Eye (tissue), 1 donor: ENCODE measurements at regions not wholly inside any gene's neighbourhood (a gene's known extent, or its start where the extent isn't known, plus 50 kb on each side); places are given as distances from the start of the nearest gene placed in this dataset.

Experiments used
- DNase-seq: peaks from one replicate; pipeline ENCODE4 v3.0.0-alpha.2; 2015

DNA sequence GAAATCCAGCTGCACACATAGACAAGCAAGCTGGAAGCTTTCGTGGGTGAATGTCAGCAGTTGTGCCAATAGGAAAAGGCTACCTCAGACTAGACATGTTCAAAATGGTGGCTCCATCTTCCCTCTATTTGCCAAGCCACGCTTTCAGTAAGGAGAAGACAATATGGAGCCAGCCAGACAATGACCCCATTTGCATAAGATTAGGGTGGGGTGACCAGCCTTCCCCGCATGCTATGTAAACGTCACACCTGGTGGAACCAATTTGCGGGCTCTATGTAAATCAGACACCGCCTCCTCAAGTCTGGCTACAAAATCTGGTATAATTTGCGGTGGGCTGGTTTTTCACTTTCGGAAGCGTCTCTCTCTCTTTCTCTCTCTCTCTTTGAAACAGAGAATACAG lies 297.4 kb upstream of the PCDH15 start:
- no peak for DNase-seq

DNA sequence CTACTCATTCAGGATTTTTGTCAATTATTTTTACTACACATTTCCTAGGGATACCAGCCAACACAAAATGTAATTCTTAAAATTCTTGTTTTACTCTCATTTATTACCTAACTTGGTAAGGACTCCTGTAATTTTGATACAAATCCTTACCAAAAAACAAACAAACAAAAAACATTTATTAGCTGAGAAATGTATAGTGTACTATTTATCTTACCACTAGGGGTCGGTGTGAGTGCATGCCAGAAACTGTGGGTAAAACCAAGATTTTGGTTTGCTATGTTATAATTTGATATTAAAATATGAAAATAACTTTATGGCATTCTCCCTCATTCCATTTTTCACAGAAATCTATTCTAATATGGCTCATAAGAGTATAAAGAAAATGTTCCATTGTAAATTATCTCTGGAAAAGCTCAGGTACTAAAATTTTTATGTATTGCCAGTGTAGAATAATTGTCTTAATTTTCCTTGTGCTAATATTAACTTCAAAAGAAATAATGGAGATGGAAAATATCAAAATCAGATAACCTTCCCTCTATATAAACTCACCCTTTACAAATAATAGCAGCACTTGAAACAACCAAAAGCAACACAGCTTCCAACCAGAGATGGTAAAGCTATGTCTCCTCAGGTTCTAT lies 290.8 kb upstream of the PCDH15 start:
- peak; percentile 52 for DNase-seq

DNA sequence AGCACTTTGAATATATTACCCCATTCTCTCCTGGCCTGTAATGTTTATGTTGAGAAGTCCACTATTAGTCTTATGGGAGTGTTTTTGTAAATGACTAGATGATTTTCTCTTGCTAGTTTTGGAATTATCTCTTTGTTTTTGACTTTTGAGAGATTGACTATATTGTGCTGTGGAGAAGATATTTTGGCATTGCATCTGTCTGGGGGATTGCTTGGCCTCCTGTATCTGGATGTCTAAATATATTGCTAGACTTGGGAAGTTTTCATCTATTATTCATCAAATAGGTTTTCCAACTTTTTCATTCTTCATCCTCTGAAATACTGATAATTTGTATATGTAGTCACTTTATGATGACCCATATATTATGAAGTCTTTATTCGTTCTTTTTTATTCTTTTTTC lies 277.1 kb upstream of the PCDH15 start:
- no peak for DNase-seq

DNA sequence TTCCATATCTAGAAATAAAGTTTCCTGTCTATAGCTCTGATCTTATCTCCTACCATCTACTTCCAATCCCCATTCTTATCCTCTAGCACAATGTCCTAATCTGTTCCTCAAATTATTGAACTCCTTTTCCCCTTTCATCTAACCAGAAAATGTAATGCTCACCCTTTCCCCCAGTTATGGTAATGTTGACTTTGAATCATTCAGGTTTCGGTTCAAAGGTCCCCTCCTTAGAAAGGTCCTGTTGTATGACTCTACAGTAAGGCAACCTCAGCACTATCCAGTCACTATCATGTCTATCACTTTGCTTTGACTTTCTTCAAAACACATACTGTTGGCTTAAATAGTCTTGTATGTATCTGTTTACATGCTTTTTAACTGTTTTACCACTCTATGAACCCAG lies 264.2 kb upstream of the PCDH15 start:
- no peak for DNase-seq

DNA sequence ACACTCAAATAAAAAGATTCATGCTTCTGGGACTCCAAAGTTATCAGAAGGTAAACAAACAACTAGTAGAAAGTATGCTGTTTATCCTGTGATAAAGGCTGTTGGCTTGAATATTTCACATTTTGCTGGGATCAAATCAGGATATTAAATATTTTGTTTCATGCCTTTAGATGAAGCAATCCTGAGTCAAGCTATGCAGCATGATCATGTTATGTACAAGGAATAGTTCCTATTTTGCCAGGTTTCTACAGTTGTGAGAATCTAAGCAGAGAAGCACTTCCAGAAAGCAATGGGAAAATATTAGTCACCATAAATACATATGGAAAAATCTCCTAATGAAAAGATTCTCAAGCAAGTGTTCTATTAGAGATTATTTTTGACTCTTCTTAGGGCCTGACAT lies 262.8 kb upstream of the PCDH15 start:
- DNase-seq: no peak

DNA sequence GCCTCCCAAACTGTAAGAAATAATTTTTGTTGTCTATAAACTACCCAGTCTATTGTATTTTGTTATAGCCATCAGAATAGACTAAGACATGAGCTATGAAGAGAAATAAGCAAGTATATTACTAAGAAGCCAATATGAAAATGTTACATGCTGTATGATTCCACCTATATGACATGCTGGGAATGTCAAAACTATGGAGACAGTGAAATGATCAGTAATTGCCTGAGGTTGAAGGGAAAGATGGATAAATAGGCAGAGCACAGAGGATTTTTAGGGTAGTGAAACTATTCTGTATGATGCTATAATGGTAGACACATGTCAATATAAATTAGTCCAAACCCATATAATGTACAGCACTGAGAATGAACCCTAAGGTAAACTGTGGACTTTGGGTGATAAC lies 261.3 kb upstream of the PCDH15 start:
- no peak for DNase-seq

DNA sequence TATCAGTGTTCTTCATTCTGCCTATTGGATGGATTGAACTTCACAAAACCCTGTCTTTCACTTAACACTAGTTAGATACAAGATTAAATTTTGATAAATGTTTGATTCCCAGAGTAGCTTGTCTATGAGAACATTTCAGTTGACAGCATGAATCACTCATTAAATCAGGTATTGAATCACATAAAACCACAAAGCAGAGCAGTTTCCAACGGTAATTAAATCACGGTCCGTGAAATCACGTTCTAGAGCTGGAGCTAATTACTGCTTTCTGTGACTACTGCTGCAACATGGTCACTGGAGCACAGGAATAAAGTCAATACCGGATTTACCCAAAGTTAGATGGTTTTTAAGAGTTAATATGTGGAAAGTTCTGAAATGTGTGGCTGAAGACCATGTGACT lies 257.8 kb upstream of the PCDH15 start:
- no peak for DNase-seq

DNA sequence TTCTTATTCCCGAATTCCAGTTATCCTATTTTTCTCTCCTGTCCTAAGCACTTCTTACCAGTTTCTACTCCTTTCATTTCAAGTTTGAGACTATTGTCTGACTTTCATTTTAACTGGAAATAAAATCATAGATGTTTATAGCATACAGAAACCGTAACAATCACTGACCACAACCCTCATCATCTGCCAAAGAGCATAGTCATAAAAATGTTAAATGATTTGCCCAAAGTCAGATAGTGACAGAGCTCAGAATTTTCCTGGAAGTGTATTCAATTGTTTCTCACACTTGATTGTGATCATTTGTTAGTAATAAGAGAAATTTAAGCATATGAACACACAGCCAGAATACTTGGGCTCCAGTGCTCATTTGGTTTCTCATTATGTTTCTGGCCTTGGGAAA lies 250.5 kb upstream of the PCDH15 start:
- no peak for DNase-seq

DNA sequence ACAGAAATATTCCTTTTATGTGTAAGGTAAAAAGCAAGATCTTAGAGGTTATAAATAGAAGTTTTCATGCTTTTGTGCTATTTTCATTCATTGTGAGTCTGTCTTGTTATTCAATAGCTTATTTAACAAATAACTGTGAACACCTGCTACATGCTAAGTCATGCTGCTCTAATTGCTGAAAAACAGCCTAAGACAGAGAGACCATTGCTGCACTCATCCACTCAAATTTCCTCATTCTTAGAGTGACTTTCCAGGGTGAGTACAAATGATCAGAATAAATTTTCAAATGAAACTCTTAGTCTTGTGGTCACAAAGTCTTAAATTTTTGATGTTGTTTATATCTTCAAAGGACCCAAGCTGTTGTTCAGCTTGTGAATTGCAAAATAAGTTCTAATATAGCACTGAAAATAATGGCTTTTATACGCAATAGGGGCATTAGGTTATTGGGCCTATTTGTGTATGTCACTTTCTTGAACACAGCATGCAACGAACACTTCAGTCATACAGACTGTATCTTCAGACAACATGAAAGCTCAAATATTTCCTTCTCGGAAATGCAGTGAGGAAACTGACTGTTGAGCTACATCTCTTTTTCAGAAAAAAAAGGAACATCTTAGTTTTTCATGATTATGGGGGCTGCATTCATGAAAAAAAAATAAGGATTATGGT lies 247.9 kb upstream of the PCDH15 start:
- DNase-seq: peak; percentile 8

DNA sequence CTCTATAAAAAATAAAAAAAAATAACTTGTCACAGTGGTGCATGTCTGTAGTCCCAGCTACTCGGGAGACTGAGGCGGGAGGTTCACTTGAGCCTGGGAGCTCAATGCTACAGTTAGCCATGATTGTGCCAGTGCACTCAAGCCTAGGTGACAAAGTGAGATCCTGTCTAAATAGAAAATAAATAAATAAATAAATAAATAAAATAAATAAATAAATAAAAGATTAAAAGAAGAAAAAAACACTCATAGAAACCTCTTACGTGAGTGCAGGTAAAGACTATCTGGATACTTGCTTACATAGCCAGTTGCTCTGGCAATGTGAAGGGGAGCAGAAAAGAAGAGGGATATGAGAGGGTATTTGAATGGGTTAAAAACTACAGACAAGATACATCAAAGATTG lies 242.5 kb upstream of the PCDH15 start:
- no peak for DNase-seq

DNA sequence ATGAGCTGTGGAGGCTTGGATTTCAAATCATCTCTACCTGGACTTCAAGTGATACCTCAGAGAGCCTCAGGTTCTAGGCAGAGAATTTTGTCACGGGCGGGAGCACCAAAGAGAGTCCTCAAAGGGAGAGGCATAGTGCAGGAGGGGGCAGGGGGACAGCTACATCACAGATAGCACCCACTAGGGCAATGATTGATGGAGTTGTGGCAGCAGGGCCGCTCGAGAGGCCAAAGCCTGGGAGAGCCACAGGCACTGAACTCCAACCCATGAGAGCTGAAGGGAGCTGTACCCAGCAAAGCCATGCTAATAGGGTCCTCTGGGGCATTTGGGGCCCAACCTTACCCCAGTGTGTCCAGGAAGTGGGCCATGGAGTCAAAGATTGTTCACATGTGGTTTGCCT lies 232.0 kb upstream of the PCDH15 start:
- DNase-seq: no peak

DNA sequence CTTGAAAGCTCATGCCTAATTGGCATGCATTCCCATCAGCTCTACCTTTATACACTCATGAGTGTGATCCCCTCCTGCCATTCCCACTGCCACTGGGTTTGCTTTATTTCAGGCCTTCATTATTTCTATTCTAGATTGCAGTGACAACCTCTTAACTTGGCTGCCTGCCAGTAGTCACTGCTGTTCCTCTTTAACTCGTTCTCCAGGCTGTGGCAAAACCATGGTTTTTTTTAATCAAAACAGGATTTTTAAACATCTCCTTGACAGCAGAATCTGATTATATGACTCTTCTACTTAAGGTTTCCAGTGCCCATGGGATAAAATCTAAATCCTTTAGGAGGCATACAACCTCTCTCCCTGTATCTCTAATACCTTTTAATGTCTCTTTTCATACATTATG lies 223.7 kb upstream of the PCDH15 start:
- DNase-seq: peak; percentile 41

DNA sequence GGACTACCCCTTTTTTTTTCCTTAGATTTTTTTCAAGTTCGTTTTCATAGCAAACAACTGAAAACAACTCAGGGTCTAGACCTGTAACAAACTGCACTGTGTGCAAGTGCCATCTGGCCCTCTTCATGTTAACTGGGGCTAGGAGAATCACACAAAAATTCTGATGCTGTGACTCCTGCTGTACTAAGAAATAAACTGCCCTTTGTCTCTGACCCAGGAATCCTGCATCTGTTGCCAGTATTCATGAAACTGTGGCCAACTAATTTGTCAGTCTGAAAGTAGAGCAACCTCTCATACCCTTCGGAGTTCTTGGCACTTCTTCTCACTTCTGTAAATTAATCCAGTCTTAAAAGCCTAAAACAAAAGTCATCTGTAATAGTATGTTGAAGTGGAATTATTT lies 218.4 kb upstream of the PCDH15 start:
- DNase-seq: peak; percentile 24

DNA sequence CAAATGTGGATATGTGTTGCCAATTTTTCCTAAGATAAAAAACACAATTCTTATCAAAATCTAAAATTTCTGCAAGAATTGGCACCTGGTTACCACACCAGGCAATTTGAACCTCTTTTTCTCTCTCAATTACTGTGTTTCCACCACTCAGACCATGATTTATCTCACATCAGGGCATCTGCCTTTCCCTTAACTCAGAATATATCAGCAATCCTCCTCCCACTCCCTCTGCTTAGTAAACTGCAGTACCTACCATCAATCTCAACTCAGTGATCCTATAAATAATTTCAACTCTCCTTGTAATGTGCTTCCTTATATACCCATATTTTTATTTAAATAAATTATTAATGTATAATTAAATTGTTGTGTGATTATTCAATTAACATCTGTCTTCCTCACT lies 212.3 kb upstream of the PCDH15 start:
- DNase-seq: no peak

DNA sequence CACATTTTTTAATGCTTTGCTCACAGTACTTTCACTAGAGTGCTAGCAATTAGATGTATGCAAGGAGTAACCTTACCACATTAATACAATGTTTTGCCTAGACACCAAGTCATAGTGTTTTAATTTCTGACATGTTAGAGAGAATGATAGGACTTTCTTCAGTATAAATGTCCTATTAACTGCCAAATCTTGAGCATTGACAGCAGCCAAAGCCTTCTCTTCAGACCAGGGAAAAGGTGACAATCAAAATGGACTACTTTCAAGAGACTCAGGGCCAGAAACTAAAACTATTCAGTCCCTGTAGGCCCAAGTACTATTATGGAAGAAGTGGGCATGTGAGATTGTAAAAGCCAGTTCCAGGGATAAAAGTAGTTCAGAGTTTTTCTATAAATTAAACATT lies 201.4 kb upstream of the PCDH15 start:
- DNase-seq: no peak

DNA sequence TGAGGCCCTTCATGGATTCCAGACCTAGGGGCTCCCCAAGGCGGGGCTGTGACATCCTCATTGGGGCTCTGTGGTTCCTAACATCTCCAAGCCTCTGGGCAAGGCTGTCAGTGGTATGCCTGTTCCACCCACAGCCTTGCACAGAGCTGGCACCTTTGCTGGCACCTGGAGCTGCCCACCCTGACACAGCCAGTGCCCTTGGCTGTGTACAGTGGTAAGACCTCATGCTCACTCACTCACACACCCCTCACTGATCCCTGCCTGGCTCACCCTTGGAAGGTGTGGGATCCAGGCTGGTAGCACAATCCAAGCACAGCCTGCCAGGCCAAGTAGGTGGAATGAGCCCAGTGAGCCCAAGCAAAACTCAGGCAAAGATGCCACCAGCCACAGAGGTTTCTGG lies 200.4 kb upstream of the PCDH15 start:
- no peak for DNase-seq

DNA sequence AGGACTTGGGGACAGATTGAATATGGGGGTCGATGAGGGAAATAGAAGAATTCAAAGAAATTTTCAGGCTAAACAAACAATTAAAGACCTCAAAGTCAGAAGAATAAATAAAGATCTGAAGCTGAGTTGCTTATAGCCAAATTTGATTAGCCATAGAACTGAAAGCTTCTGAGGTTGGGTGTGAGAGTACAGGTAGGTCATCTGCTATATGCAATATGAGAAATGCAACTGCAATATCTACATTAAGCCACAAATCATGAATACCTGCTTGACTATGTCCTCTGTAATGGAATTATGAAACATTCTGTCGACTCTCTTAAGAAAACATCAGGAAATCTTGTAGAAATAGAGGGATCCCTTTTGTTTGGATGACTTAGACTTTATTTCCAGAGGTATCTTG lies 192.1 kb upstream of the PCDH15 start:
- no peak for DNase-seq

DNA sequence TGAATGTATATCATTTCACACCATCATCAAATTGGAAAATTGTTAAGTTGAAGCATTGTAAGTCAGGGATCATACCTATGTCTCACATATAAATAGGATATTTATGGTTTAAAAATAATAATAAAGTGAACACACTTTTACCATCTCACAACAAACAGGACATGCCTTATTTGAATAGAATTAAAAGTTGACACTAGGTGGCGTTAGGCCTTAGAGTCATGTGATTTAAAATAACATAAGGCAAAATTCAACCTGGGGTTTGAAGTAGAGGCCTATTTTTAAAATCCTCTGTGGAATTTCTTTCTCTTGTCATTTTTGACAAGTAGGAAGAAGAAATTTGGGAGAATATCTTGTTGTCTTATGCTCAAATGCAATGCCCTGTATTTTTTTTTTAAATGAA lies 184.7 kb upstream of the PCDH15 start:
- DNase-seq: peak; percentile 14

DNA sequence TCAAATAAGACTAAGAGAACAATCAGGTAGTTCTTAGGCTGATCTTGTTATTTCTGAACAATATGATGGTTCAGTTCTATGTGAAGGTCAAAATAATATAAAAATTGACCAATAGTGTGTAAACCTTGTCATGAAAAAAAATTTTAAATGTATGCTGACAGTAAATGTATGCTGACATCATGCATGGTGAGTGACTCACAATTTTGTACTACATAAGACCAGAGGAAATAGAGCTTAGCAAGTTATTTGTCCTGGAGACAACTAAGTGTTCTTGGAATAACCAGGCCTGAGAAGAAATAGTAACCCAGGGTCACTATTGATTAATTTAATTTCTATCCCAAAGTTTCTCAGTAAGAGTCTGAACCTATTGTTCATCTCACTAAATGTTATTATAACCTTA lies 182.2 kb upstream of the PCDH15 start:
- no peak for DNase-seq

DNA sequence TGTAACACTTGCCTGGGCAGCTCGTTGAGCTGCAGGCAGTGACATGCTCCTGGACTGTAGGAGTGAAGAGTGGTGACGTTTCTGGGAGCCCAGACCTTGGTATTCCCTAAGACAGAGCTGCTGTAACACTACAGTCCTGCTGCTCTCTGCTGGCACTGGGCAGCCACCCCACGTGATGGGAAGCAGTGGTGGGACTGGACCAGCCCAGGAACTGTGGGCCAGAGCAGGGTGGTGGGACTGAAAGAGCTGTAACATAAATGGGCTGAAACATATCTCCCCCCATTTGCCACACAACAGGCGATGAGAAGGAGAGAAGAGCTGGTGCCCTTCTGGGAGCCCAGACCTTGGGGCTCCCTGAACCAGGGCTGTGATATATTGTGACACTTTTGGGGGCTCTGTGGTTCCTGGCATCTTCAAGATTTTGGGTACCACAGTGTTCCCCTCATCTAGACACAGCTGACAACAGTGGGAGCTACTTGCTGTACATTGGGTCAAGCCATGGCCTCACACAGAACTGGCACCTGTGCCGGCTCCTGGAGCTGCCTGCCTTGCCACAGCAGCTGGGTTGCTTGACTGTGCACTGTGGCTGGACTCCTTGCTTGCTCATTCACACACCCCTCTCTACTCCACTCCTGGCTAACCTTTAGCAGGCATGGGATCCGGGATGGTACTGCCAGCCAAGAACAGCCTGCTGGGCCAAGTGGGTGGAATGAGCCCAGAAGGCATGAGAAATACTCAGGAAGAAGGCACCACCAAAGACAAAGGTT lies 161.3 kb upstream of the PCDH15 start:
- no peak for DNase-seq

DNA sequence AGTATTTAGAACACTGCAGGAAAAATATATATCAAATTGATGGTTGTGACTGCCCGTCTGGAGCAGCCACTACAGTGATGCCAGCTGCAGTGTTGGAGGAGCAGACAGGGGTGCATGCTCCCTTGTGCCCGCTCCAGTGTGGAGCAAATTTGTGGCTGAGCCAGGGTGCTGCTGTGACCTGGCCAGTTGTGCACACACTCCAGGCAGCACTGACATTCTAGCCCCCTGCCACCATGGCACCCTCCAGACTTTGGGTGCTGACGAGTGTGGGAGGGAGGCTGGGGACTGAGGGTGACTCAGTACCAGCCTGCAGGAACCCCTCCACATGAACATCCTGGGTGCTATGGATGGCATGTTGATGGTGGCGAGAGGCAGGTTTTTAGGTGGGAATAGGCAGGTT lies 160.0 kb upstream of the PCDH15 start:
- DNase-seq: no peak

DNA sequence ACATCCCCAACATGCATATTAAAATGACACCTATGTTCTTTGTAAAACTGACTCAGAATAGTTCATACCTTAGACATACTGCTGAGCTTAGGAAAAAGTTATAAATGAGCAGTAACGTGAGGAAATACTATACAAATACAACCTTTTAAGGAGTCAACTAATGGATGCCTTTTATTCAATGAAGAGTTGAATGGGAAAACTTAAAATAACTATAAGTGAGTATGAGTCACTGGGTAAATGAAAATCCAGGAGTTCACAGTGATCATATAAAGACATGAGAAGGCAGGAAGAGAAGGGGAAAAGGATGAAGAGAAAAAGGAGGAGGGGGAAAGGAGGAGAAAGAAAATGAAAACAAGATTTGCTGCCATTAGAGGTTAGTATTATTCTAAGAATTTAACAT lies 157.8 kb upstream of the PCDH15 start:
- no peak for DNase-seq

DNA sequence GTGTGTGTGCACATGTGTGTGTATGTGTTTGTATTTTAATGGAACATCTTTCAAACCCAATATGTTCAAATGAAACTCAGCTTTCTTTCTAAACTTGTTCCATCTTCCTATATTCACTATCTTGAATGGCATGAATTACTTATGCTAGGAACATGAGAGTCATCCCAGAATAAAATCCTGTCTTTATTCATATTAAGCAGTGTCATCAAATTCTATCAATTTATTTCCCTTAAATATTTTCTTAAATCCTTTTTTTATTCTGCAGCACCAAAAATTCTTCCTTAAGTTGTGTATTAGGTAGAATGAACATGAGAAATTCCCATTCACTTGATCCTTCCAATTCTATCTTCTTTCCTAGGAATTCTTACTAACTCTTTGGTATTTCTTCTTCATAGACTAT lies 146.6 kb upstream of the PCDH15 start:
- DNase-seq: no peak

DNA sequence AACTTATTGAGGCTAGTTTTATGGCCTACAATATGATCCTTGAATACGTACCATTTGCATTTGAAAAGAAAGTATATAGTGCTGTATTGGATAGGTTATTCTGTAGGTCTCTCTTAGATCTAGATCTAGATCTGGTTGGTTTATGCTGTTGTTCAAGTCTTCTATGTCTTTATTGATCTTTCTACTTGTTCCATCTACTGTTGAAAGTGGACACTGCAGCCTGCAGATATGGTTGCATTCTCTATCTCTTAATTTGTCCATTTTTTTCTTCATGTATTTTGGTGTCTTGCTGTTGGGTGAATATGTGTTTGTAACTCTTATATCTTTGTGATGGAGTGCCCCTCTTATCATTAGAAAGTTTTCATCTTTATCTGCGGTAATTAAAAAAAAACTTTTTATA lies 139.4 kb upstream of the PCDH15 start:
- DNase-seq: no peak

DNA sequence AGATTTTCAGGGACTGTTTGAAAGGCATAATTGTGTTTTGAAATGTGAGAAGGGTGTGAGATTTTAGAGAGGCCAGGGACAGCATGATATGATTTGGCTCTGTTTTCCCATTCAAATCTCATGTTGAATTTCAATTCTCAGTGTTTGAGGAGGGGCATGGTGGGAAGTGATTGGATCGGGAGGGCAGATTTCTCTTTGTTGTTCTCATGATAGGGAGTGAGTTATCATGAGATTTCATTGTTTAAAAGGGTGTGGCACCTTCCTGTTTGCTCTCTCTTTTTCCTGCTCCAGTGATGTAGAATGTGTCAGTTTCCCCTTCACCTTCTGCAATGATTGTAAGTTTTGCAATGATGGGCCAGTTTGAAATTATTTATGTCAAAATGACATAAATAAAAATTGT lies 113.0 kb upstream of the PCDH15 start:
- no peak for DNase-seq
